ENCODE measurements at regions not wholly inside any gene's neighbourhood (a gene's known extent, or its start where the extent isn't known, plus 50 kb on each side); places are given as distances from the start of the nearest gene placed in this dataset.
"Not testable (repeated sequence)": the region's sequence is repeated elsewhere in the genome, so short reads cannot be mapped to it uniquely, and the experiment has no call there.

DNA sequence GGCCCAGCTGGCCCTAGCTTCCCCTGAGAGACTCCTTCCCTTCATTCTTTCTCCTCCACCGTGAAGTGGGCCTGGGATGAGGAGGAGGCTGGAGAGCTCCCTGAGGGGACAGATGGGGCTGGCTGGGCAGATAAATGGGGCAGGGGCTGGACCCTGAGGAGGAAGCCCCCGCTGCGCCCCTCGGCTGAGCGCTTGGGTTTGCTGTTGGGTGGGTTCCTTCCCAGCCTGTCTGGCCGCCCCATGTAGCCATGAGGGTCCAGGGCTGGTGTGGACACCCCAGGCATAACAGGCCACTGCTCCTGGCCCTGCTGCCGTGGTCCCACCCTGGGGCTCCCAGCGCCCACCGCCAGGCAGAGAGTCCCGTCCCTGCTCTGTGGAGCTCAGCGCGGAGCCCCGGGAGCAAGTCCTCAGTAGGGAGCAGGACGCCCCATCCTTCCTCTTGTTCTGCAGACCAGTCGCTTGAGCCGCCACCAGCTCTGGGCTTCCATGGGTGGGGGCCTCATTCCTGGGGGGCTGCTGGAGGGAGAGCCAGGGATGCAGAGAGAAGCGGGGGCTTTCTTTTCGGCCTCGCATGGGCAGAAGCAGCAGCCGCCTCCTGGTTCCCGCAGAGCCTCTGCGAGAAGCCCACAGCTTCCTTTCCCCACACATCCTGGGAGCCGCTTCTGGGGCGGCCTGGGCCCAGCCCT is 266.4 kb upstream of the TCERG1L start:
- DNase-seq (ENCODE audit: low read depth) = no peak

DNA sequence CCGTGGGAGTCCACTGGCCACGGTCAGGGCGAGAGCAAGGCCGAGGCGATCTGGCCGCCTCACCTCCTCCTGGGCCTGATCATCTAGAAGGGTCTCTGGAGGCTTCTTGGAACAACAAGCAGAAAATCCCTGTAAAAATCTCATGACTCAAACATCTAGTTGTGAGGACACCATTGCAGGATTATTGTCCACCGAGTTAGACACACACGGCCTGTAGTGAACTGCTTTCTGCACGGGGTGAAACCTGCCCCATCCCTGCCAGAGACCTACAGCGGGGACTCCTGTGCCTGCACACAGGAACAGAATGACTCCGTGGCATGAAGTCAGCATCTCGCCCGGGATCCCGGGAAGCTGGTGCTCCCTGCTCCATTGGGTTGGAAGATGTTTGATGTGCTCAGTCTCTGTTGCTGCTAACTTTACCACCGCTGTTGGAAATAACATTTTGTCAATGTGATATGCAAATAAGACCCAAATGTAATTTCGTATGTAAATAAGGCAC is 267.0 kb upstream of the TCERG1L start:
- no peak for DNase-seq (ENCODE audit: low read depth)

DNA sequence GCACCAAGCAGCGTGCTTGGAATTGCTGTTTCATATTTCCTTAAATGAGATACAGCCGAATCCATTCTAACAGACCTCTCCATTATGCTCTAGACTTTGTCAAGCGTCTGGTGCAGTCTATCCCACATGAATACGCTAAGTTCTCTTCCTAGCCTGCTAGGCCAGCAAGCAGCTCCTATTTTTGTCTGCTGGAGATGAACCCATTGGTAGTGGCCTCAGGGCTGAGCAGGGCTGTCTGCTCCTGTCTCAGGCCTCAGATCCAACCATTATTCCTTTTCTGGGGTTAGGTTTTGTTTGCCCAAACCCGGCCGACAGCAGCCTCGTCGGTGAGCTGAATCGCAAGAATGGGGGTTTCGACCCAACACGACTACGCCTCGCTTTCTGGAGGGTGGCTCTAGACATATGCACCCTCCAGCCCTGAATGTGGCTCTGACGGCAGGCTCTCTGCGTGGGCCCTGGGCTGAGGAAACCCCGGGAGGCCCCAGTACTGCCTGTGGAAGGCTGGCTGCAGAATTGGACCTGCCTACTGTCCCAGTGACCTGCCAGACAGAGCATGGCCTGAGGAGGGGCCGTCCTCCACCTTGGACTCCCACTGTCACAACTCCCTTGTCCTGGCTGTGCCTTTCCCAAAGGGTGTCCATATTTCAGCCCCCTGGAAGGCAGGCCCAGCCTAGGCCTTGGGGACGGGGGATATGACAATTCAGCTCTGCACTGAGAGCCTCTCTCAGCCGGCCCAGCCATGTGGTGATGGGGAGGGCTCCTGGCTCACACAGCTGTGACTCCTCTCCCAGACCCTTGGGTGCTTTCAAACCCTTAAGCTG is 267.9 kb upstream of the TCERG1L start:
- no peak for DNase-seq (ENCODE audit: low read depth)

DNA sequence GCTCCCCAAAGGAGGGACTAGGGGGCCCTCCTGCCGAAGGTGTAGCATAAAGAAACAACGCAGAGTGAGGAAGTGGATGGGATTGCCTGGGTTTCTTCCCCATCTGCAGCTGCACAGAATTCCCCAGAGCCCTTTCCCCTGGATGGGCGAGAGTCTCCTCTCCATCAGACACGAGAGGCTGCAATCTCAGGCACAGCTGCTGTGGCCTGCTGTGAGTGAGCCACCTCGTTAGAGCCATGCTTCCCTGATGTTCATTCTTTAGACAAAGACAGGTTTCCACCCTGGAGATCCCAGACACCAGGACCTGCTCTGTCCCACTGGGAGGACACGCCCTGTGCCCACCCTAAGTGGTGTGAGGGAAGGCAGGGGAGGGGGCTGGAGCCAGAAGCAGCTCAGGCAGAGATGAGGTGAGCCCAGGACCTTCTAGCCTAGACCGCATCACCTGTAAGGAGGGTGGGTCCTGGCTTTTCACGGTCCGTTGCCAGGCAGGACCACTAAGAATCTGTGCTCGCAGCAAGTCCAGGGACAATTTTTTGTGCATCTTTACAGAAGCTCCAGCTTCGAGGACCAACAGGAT is 268.6 kb upstream of the TCERG1L start:
- no peak for DNase-seq (ENCODE audit: low read depth)

DNA sequence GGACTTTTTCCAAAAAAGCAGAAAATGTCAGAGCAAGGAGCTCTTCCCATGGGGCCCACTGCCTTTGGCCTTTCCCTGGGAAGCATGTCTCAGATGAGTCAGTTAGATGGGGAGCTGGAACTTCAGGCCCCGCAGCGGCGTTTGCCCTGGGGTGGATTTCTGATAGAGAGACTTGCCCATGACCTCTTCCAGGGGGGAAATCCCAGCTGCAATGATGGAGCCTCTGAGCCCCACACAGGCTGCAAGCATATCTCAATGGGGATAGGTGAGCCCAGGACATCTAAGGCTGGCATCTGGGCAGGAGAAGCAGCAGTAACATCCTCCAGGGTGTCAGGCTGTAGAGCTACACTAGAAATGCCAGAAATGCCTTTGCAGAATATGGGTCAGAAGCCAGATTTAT is 269.2 kb upstream of the TCERG1L start:
- no peak for DNase-seq (ENCODE audit: low read depth)

DNA sequence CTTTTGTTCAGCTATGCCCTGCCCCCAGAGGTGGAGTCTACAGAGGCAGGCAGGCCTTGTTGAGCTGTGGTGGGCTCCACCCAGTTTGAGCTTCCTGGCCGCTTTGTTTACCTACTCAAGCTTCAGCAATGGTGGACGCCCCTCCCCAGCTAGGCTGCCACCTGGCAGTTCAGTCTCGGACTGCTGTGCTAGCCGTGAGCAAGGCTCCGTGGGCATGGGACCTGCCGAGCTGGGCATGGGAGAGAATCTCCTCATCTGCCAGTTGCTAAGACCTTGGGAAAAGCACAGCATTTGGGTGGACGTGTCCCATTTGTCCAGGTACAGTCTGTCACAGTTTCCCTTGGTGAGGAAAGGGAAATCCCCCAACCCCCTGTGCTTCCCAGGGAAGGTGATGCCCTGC is 270.0 kb upstream of the TCERG1L start:
- not testable (repeated sequence) for DNase-seq (ENCODE audit: low read depth)

DNA sequence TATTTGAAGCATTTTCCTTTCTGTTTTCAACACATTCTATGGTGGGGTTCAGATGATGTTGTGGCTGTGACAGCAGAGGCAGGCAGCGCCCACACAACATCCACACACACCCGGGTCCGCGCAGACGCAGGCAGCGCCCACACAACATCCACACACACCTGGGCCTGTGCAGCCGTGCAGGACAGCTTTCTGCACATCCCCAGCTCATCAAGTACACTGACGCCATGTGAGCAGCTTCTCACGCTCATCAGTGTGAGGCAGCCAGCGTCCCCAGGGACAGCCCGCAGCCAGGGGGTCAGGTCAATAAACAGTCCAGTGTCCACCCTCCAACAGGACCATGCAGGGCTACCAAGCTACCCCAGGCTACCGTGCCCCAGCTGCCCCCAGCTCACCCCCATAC is 272.8 kb upstream of the TCERG1L start:
- DNase-seq (ENCODE audit: low read depth) = no peak

DNA sequence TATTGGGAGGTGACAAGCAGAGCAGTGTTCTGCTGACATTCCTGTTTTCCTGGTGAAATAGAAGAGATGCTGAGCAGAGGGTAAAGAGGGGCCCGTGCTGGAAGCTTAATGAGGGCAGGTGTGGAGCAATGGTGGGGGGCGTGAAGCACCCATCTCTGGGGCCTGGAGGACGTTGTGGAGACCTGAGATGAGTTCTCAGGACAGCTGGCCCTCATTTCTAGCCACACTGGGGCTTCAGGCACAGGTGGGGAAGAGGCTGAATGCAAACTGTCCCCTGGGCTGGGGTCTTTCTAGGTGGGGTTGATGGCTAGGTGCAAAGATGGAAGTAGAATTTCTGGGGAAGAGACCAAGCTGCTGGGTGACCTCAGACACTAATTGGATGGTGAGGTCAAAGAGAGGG is 274.2 kb upstream of the TCERG1L start:
- no peak for DNase-seq (ENCODE audit: low read depth)

DNA sequence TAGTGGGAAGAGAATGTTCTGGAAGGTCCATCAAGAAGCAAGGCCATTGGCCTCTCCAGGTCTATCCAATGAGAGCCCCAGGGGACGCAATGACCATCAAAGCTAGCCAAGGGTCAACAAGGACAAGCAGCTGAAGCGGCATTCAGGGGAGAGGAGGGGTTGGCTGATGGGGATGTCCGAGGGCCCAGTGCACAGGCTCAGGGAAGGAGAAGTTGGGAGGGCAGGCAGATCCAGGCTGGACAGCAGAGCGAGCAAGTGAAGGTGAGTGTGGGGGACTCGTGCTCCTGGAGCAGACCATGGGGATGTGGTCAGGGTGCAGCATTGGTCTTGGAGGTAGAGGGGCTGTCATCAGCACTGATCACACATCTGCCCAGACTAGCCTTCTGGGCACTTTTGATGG is 275.4 kb upstream of the TCERG1L start:
- DNase-seq (ENCODE audit: low read depth) = no peak

DNA sequence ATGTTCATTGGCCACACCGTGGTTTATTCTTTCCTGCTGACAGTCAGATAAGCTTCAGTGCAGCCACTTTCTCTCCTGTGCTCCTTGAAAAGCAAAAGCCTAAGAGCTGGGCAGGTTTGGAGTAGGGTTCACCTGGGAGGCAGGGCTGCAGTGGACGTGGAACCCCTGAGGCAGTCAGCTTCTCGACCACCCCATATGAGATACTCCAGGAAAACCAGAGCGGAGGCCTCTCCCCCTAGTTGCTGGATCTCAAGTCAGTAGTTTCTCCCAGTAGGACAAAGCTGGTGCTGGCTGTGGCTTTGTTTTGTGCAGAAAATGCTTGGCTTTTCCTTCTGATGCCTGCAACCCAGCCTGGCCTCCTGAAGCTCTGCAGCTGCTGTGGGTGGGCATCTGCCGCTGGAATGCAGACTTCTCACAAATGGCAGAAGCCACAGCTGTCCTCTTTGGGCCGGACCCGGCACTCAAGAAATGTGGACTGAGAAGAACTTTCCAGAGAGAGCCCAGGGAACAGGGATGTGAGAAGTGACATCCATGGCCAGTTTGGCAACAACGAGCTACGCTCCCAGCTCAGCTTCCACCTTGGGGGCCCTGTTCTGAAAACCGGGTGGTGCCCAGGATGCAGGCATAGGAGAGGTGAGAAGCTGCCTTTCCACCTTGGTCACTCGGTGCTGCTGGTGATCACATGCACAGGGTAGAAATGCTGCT is 276.6 kb upstream of the TCERG1L start:
- DNase-seq (ENCODE audit: low read depth) = no peak

DNA sequence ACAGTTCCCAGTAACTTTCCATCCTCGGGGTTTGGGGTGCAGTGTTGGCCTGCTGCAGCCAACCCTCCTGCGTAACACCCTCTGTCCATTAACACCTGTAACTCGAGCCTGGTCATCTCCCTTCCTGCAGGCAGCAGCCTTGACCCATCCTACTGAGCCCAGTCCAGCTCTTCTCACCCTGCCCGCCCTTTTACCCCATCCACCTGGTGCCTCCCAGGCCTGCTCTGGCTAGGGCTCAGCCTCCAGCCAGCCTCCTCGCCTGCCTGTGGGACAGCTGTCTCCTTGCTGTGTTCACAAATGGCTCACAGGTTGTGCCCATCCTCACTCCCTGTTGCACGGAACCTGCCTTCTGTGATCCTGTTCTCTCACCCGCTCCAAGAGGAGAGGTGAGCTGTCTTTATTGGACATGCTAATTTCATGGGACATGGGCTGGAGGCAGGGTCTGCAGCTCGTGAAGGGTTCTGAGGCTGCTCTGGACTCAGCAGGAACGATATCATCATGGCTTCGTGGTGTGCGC is 277.2 kb upstream of the TCERG1L start:
- no peak for DNase-seq (ENCODE audit: low read depth)

DNA sequence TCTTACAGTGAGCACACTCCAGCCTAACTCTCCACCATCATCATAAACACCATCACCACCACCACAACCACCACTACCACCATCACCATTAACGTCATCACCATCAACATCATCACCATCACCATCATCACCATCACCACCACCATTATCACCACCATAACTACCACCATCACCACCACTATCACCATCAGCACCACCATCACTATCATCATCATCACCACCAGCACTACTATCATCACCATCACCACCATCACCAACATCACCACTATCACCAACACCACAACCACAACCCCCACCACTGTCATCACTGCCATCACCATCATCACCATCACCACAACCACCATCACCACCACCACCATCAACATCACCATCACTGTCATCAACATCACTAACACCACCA is 279.0 kb upstream of the TCERG1L start:
- no peak for DNase-seq (ENCODE audit: low read depth)

DNA sequence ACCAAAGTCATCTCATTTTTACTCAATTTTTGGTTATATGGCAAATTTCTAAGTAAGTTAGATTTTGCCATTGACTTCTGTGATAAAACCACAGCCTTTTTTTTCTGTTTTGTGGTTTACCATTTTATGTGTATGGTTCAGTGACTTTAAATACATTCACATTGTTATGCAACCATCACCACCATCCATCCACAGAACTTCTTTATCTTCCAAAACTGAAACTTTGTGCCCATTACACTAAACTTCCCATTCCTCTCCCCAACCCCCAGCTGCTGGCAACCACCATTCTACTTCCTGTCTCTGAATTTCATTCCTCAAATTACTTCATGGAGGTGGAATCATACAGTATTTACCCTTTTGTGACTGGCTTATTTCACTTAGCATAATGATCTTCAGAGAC is 280.4 kb upstream of the TCERG1L start:
- no peak for DNase-seq (ENCODE audit: low read depth)

DNA sequence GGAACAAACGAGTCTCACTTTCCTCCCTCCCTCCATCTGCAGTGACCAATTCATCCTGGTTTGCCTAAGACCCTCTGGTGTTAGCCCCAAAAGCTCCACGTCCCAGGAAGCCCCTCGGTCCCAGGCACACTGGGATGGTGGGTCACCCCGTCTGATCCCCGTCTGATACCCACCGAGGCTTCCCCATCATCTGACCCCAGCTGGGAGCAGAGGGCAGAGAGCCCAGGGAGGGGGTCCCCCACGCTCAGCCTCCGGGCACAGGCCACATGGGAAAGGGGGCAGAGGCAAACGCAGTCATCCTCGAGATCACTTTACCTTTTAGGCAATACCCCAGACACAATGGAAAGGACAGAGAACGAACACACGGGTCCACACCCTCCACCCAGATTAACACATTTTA is 291.6 kb upstream of the PPP2R2D start:
- DNase-seq (ENCODE audit: low read depth) = no peak

DNA sequence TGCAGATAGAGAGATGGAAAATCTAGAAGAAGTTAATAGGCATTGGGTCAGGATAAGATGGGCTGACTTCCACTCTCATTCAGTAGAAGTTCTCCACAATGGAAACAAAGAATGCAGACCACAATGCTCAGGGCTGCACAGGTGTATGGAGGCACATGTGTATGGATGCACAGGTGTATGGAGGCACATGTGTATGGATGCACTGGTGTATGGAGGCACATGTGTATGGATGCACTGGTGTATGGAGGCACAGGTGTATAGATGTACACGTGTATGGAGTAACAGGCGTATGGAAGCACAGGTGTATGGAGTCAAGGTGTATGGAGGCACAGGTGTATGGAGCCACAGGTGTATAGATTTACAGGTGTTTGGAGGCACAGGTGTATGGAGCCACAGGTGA is 285.7 kb upstream of the PPP2R2D start:
- DNase-seq (ENCODE audit: low read depth) = no peak

DNA sequence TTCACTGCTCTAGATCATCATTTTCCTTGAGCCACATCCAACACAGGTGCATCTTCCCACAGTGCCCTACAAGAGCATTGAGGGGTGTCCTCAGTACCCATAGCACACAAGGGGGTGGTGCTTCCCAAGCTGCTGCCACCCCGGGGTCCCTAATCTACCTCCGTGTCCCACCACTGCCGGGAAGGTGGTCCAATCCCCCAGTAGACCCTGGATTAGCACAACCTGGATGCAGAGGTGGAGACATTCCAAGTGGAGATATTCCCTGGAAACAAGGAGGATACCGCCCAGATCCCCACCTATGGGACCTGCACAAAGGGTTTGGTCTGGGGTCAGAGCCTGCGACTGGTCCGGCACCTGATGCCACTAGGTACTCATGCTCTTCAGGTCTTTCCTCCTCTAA is 284.8 kb upstream of the PPP2R2D start:
- DNase-seq (ENCODE audit: low read depth) = no peak

DNA sequence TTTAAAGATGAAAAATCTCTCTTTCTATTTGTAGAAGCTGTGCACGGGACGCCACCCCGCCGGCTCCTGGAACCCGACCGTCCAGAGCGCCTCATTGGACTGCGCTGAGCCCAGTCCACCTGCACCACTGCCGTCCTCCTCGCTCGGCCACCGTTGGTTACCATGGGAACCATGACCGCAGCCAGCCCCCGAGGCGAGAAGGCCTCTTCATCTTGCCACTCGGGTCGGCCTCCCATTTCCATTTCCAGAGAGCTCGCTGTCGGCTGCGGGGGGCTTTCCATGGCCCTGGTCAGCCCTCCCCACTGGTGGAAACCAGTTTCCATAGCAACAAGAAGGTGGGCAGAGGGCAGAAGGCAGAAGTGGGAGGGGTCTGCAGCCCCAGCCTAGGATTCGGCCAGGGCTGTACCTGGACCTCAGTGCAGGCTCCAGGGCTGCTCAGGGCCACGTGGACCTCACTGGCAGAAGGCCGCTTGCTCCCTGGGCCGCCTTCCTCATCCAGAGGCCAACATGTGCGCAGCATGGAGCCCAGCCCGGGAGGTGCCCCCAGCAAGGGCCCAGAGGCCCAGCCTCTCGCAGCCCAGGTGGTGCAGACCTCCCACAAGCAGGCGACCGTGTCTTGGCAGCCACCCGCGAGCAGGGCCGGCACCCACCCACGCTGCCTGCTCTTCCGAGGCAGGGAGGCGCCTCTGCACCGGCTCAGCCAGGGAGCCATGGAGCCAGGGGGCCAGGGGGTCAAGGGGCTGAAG is 283.5 kb upstream of the PPP2R2D start:
- DNase-seq (ENCODE audit: low read depth) = no peak

DNA sequence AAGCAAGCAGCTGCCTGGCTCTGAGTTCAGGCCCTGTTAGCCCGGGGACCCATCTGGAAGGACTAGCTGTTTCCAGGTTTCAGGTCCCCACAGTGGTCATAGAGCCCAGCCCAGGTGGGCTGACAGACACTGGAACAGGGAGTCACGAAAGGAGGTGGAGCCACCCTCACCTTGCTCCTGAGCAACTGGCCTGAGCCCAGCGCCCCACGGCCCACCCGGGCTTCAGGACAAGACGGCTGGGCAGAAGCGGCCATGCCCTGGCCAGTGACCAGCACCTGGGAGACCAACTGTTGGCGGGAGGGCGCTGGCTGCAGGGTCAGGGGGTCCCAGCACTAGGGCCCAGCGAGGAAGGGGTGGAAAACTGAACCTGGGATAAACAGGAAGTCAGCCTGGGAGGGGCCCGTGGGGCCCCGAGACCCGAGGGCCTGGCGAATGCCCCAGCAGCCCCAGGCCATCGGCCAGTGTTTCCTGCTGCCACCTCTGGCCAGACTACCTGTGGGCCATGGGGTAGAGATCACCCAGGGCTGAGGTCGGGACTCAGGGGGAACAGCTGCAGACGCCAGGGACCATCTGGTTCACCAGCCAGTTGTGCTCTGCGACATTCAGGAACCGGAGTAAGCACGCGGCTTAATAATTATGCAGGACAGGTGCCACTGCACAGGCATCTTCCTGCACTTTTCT is 282.1 kb upstream of the PPP2R2D start:
- DNase-seq (ENCODE audit: low read depth) = no peak

DNA sequence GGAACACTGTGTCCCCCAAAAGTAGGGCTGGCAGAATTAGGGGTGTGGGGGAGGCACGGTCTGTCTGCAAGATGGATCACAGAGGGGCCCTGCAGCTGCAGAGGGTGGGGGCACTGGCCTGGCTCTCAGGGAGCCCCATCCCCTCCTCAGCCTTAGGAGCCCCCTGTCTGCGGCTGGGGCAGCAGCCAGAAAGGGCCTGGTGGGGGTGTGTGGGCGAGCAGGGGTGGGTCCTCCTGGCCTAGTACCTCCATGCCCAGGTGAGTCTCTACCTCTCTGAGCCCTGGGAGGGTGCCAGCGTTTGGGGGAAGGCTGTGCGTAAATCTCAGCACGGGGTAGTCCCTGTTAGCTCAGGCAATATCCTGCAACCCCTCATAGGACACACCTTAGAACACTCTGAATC is 280.5 kb upstream of the PPP2R2D start:
- DNase-seq (ENCODE audit: low read depth) = no peak

DNA sequence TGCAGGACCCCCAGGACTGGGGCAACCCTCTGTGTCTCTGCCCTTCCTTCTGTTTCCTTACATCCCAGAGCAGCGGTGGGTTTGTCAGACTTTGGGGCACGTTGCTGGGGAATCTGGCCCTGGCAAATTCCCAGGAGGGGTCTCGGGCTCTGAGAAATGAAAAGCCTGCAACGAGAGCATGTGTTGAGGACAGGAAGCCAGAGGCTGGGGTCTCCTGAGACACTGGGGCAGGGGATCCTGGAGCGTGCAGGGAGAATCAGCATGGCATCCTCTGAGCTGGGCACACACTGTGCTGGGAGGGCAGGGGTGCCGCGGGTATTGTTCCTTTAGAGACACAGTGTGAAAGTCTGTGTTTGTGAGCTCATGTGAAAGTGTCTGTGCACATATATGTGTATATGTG is 279.9 kb upstream of the PPP2R2D start:
- no peak for DNase-seq (ENCODE audit: low read depth)
